ENCODE measurements at regions not wholly inside any gene's neighbourhood (a gene's known extent, or its start where the extent isn't known, plus 50 kb on each side); places are given as distances from the start of the nearest gene placed in this dataset.

DNA sequence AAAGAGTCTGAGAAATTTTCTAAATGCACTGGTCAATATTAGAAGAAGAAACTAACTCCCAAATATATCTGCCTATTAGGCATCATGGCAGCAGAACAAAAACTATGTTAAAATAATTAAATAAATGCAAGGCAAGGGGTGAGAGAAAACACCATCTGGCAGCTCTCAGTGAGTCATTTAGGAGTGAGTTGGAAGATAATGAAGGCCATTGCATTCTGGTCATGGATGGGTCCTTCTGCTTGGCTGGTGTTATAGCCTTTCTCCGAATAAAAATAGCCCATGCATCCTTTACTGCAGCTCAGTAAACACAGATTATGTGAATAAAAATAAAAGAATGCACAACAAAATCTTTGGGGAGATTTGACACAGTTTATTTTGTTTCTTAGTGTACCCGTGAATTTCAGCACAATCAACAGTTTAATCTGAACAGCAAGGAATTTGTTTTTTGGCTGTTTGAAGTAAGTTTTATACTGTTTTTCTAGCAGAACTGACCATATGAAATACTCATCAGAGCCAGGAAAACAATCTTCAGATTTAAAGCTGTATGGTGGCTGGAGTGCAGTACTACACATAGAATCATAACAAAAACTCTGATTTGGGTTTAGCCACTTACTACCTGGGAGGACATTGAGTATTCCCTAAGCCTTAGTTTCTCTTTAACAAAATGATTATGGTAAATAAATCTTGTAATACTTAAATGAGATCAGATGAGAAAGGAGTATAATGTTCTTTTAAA, 225.1 kb upstream of the ITGA4 start:
- no peak for ATAC-seq
- peaks cover 4% of the 10 kb centered on the region for H3K9me3 Mint-ChIP-seq
- H3K36me3 Mint-ChIP-seq (ENCODE audit: insufficient read depth): peaks cover 17% of the 10 kb centered on the region
- no peak for DNase-seq
- peaks cover 9% of the 10 kb centered on the region for H3K4me1 Mint-ChIP-seq (ENCODE audit: low read depth)
- H3K4me3 Mint-ChIP-seq: no peak overlapping the region
- no peaks in the 10 kb centered on the region for H3K27me3 Mint-ChIP-seq (ENCODE audit: low read depth)

DNA sequence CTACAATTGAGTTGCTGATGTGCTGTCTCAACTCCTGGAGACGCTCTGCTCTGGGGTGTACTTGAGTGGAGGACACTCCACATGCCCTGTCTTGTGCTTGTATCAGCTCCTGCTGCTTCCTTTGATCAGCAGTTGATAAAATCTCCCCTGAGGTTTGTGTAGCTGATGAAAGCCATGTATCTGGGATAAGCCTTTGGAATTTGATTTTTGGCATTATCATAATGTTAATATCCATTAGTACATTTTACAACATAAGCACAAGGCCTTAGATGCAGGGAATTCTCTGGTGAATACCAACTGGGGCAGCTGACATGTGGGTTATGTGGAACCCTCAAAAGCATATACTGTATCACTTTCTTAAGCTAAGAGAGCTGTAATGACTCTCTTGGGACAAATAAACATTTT, 222.7 kb upstream of the ITGA4 start:
- Mint-ChIP-seq H3K36me3 (ENCODE audit: insufficient read depth) (peaks cover 6% of the 10 kb centered on the region), H3K4me3 (no peak overlapping the region), H3K9me3 (peaks cover 5% of the 10 kb centered on the region), H3K27me3 (ENCODE audit: low read depth) (no peaks in the 10 kb centered on the region), H3K4me1 (ENCODE audit: low read depth) (peaks cover 18% of the 10 kb centered on the region)
- ATAC-seq (no peak), DNase-seq (no peak)

DNA sequence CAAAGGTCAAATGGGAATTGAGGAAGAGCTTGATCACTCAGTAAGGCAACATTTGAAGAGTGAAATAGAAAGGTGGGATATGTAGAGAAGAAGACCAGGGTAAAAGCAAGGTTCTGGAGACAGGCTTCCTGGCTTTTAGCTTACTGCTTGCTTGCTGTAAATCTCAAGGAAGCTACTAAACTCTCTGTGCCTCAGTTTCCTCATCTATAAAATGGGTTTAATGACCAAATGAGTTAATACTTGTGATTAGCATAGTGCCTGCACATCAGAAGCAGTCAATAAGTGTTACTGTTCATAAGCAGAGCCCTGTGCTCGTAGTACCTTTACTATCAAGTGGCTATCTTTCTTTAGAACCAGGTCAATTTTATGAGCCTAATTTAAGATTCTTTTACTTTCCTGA, 222.2 kb upstream of the ITGA4 start:
- Mint-ChIP-seq H3K9me3 (peaks cover 5% of the 10 kb centered on the region), H3K36me3 (ENCODE audit: insufficient read depth) (peaks cover 6% of the 10 kb centered on the region), H3K4me3 (no peak overlapping the region), H3K4me1 (ENCODE audit: low read depth) (peaks cover 20% of the 10 kb centered on the region), H3K27me3 (ENCODE audit: low read depth) (no peaks in the 10 kb centered on the region)
- DNase-seq (no peak), ATAC-seq (no peak)

DNA sequence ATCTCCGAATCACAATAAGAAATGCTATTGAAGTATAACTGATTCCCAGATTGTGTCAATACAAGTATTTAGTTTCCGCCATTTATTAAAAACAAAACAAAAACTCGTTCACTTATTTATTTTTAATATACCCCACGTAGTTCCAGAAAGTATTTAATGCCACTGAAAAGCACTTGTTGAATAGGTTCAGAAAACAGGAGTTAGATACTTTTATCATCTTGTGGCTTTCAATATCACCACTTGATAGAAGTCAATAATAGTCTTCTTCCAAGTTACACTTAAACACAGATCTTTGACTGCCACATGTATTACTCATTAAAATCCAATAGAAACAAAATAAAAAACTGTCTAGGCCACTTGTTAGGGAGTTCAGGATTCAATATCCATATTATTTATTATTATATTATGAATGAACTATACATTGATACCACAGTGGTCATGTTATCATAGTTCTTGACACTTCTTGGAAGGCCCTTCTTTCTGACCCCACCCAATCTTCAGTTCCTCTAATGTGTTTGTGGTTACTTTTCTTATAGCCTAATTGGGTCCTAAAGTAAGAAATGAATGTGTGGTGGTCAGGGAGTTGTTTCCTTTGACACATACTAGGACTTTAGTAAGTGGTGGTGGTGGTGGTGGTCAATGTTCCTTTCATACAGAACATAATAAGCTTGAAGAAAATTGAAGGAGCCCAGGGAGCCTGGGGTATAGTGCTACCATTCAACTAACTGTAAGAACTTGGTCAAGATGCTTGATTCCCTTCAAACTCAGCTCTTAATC, 221.3 kb upstream of the ITGA4 start:
- DNase-seq (no peak), ATAC-seq (no peak)
- H3K36me3 Mint-ChIP-seq (ENCODE audit: insufficient read depth): peaks cover 6% of the 10 kb centered on the region
- H3K4me3 Mint-ChIP-seq: no peak overlapping the region
- H3K9me3 Mint-ChIP-seq: peaks cover 5% of the 10 kb centered on the region
- no peaks in the 10 kb centered on the region for H3K27me3 Mint-ChIP-seq (ENCODE audit: low read depth)
- H3K4me1 Mint-ChIP-seq (ENCODE audit: low read depth): peaks cover 21% of the 10 kb centered on the region

DNA sequence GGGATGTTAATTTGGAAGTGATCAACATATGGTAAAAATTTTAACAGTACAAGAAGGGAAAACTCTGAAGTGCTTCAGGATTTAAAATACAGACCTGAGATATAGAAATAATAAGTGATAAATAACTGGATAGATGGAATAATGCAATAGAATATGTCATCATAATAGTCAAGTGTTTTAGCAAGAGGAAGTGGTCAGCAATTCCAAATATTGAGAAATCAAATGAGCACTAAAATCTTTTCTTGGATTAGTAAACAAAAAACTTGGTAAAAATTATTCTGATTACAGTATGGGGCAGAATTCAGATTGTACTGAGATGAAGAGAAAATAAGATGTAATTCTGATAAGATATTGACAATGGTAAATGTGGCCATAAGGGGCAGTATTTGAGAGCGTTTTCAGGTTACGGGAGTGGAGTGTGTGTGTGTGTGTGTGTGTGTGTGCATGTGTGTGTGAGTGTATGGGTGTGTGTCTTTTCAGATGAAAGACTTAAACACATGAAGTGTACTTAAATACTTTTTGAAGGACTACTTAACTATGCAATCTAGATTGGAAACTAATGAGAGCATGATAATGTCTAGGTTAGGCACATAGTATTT, 217.9 kb upstream of the ITGA4 start:
- H3K36me3 Mint-ChIP-seq (ENCODE audit: insufficient read depth): peaks cover 6% of the 10 kb centered on the region
- ATAC-seq: no peak
- no peaks in the 10 kb centered on the region for H3K27me3 Mint-ChIP-seq (ENCODE audit: low read depth)
- DNase-seq: no peak
- H3K4me3 Mint-ChIP-seq: no peak overlapping the region
- peaks cover 5% of the 10 kb centered on the region for H3K9me3 Mint-ChIP-seq
- peaks cover 42% of the 10 kb centered on the region for H3K4me1 Mint-ChIP-seq (ENCODE audit: low read depth)

DNA sequence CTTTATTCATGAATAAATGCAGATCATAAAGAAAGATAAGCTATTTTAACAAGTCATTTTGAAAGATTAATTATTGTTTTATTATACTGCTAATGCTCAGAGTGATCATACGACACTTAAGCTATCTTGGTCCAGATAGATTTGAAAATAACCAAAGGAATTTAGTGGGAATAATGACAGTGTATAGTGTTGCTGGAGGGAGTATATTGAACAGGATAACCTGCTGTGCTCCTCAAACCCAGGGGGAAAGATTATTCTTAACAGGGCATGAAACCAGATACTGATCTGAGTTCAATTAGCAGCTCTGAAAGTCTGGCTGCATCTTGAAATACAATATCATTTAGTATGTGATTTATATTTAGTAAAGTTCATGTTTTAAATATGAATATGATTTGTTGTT, 216.3 kb upstream of the ITGA4 start:
- Mint-ChIP-seq H3K36me3 (ENCODE audit: insufficient read depth) (peaks cover 6% of the 10 kb centered on the region), H3K4me3 (no peak overlapping the region), H3K4me1 (ENCODE audit: low read depth) (peaks cover 37% of the 10 kb centered on the region), H3K27me3 (ENCODE audit: low read depth) (no peaks in the 10 kb centered on the region), H3K9me3 (peaks cover 5% of the 10 kb centered on the region)
- ATAC-seq (no peak), DNase-seq (no peak)

DNA sequence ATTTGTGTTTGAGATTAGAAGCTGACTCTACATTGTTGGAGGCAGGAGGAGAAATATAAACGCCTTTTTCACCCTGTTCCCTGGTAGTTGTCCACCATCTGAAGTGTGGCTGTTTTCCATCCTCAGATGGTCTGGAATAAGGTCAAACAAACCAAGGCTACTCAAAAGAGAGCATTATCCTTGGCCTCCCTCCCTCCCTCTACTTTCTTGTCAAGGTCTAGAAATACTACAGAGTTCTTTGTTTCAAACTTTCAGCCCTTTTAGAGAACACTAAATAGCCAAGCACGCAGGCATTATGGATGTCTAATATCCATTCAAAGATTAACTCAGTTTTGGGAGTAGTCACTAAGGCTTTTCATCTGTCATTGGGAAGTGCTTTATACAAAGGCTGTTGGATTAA, 215.8 kb upstream of the ITGA4 start:
- no peak overlapping the region for H3K4me3 Mint-ChIP-seq
- peaks cover 6% of the 10 kb centered on the region for H3K36me3 Mint-ChIP-seq (ENCODE audit: insufficient read depth)
- peaks cover 37% of the 10 kb centered on the region for H3K4me1 Mint-ChIP-seq (ENCODE audit: low read depth)
- ATAC-seq: no peak
- DNase-seq: no peak
- H3K9me3 Mint-ChIP-seq: peaks cover 5% of the 10 kb centered on the region
- H3K27me3 Mint-ChIP-seq (ENCODE audit: low read depth): no peaks in the 10 kb centered on the region

DNA sequence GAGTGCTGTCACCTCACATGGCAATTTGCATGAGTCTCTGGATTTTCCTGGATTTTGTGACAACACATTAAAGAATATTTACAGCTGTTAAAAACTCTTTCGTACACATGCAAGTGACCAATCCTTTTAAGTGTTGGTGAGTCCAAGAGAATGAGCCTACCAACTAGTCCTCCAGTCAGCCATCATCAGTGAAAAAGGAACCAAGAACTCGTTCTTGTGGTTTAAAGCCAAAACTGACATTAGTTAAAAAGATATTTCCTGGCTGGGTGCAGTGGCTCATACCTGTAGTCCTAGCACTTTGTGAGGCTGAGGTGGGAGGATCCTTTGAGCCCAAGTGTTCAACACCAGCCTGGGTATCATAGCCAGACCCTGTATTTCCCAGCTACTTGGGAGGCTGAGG, 215.4 kb upstream of the ITGA4 start:
- no peak for DNase-seq
- Mint-ChIP-seq H3K4me1 (ENCODE audit: low read depth) (peaks cover 36% of the 10 kb centered on the region), H3K36me3 (ENCODE audit: insufficient read depth) (peaks cover 5% of the 10 kb centered on the region), H3K9me3 (peaks cover 5% of the 10 kb centered on the region), H3K27me3 (ENCODE audit: low read depth) (no peaks in the 10 kb centered on the region), H3K4me3 (no peak overlapping the region)
- ATAC-seq: peak; percentile 48 to 69

DNA sequence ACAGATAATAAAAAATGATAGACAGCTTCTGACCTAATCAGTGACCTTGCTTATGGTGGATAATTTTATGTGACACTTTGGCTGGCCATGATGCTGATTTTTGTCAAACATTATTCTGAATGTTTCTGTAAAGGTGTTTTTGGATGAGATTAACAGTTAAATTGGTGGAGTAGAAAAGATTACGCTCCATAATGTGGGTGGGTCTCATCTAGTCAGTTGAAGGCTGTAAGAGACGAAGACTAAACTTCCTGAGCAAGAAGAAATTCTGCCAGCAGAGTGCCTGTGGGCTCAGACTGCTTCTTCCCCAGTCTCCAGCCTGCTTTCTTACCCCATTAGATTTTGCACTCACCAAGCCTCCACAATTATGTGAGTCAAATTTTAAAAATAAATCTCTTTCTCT, 214.9 kb upstream of the ITGA4 start:
- H3K4me3 Mint-ChIP-seq: no peak overlapping the region
- H3K27me3 Mint-ChIP-seq (ENCODE audit: low read depth): no peaks in the 10 kb centered on the region
- ATAC-seq (no peak), DNase-seq (no peak)
- H3K9me3 Mint-ChIP-seq: peaks cover 1% of the 10 kb centered on the region
- H3K4me1 Mint-ChIP-seq (ENCODE audit: low read depth): peaks cover 34% of the 10 kb centered on the region
- peaks cover 4% of the 10 kb centered on the region for H3K36me3 Mint-ChIP-seq (ENCODE audit: insufficient read depth)

DNA sequence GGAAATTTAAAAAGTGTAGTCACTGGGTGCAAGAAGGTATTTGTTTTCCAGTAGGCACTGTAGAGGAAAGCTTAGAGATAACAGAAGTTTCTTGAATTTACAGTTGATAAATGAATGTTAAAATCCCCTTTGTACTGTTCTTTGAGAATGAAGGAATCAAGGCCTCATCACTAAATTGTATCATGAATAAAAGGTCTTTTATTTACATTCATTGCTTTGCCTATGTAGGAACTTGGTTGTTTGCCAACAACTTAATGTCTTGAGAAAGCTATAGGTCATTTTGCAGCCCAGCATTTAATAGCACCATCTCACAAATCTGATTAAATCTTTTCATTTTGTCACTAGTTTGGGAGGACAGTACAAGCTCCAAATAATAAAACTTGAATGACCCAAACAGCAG, 213.9 kb upstream of the ITGA4 start:
- H3K9me3 Mint-ChIP-seq: no peaks in the 10 kb centered on the region
- ATAC-seq (no peak), DNase-seq (no peak)
- no peak overlapping the region for H3K4me3 Mint-ChIP-seq
- H3K36me3 Mint-ChIP-seq (ENCODE audit: insufficient read depth): peaks cover 9% of the 10 kb centered on the region
- no peaks in the 10 kb centered on the region for H3K27me3 Mint-ChIP-seq (ENCODE audit: low read depth)
- H3K4me1 Mint-ChIP-seq (ENCODE audit: low read depth): peaks cover 34% of the 10 kb centered on the region

DNA sequence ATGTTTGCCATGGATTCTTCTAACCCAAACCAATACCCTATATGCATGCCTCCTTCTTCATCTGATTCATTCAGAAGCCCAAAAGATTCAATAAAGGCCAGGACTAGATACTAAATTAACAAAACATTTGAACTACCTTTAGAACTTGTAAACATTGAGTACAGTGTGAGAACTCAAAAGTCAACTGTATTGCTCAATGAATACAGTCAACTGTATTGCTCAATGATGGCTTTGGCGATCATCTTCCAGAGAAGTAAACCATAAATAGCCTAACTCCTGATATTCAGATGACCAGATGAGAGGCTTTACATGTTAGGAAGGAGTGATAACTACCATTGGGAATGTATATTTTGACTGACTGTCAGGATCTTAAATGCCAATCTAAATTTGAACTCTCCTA, 206.5 kb upstream of the ITGA4 start:
- H3K9me3 Mint-ChIP-seq: no peaks in the 10 kb centered on the region
- H3K4me1 Mint-ChIP-seq (ENCODE audit: low read depth): peaks cover 16% of the 10 kb centered on the region

DNA sequence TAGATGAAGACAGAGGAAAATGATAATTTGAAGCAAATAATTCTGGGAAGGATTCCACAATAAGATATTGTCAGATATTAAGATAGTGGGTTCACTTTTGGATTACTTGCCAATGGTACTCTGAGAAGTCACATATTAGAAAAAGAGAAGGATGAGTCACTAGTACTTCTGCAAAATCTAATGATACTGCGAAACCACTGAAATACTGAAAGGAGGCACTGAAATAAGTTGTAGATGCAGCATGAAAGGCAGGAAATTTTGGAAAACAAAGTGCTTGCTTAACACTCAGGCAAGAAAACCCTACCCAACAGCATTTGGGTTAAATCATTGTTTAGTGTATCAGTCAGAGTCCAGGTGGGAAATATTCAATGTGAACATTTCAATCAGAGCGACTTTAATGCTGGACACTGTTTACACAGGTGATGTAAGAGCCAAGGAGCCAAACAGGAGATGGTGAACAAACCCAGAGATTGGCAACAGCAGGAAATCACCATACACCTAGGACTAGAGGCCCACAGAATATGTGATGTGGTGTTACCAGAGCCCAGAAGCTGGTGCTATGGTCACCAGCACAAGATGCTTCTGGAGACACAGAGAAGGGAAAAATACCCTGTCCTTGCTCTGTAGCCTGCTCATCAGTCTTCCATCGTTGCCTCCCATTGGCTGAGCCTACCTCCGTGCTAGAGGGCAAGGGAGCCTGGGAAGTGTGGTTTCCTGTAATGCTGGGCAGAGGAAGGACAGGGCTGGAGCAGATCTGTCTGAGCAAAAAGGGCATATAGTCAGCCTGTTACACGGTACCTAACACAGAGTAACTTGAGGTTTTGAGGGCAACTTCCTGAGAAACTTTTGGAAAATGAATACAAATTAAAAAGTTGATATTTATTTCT, 204.7 kb upstream of the ITGA4 start:
- ATAC-seq (peak; percentile 23 to 52), DNase-seq (no peak)
- peaks cover 17% of the 10 kb centered on the region for H3K4me1 Mint-ChIP-seq (ENCODE audit: low read depth)
- H3K36me3 Mint-ChIP-seq (ENCODE audit: insufficient read depth): peaks cover 14% of the 10 kb centered on the region
- no peak overlapping the region for H3K4me3 Mint-ChIP-seq
- H3K27me3 Mint-ChIP-seq (ENCODE audit: low read depth): no peaks in the 10 kb centered on the region
- H3K9me3 Mint-ChIP-seq: peaks cover 2% of the 10 kb centered on the region

More for the DNA sequence above, 206.5 kb upstream of the ITGA4 start:
- no peaks in the 10 kb centered on the region for H3K27me3 Mint-ChIP-seq (ENCODE audit: low read depth)
- ATAC-seq: no peak
- peaks cover 19% of the 10 kb centered on the region for H3K36me3 Mint-ChIP-seq (ENCODE audit: insufficient read depth)
- DNase-seq: no peak
- H3K4me3 Mint-ChIP-seq: no peak overlapping the region

DNA sequence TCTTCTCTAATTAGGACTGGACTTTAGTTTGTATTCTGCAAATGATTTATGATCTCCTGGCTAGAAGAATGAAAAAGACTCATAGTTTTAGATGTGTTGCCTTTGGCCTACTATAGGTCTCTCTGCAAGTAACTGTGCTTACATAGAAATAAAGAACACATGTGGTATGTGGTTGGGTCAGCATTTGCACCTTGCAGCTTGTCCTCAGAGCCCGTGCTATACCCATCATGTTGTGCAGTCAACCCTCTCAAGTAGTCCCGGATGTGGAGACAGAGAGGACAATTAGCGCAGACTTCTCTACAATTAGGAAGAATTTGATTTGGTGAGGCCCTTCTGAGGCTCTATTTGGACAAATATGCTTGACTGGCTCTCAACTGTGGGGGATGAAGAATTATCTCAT, 203.7 kb upstream of the ITGA4 start:
- no peaks in the 10 kb centered on the region for H3K27me3 Mint-ChIP-seq (ENCODE audit: low read depth)
- ATAC-seq (no peak), DNase-seq (no peak)
- peaks cover 2% of the 10 kb centered on the region for H3K9me3 Mint-ChIP-seq
- peaks cover 10% of the 10 kb centered on the region for H3K36me3 Mint-ChIP-seq (ENCODE audit: insufficient read depth)
- H3K4me1 Mint-ChIP-seq (ENCODE audit: low read depth): peaks cover 20% of the 10 kb centered on the region
- no peak overlapping the region for H3K4me3 Mint-ChIP-seq

DNA sequence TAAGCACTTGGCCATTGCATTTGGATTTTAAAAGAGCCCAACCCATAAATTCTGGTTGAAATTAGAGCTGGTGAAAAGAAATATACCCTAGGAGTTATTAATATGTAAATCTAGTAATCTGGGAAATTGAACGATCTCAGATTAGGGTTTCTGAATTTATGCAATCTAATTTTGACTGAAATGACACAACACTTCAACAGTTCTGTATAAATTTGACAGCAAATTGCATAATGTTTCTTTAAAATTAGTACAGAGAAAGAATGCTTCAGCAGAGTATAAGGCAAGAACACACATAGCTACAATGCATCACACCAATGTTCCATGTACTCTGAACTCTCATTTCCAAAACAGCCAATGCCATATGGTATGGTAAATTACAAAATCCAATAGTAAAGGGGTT, 201.5 kb upstream of the ITGA4 start:
- Mint-ChIP-seq H3K27me3 (ENCODE audit: low read depth) (no peaks in the 10 kb centered on the region), H3K4me1 (ENCODE audit: low read depth) (peaks cover 20% of the 10 kb centered on the region)

More for the DNA sequence above, 201.5 kb upstream of the ITGA4 start:
- no peak for DNase-seq
- no peak for ATAC-seq
- Mint-ChIP-seq H3K9me3 (peaks cover 2% of the 10 kb centered on the region), H3K36me3 (ENCODE audit: insufficient read depth) (peaks cover 10% of the 10 kb centered on the region), H3K4me3 (no peak overlapping the region)

Data from activated T-cell treated with anti-CD3 and anti-CD28 coated beads, Interleukin-2, amount 50 U/mL, for 4 hours (primary cell).